Neuron (in vitro differentiated cells): ENCODE measurements at regions not wholly inside any gene's neighbourhood (a gene's known extent, or its start where the extent isn't known, plus 50 kb on each side); places are given as distances from the start of the nearest gene placed in this dataset.
"Not testable (repeated sequence)": the region's sequence is repeated elsewhere in the genome, so short reads cannot be mapped to it uniquely, and the experiment has no call there.

Experiments
- H2AFZ ChIP-seq: one replicate; pipeline ENCODE4 v1.6.1; 2013; ENCODE audit warnings: low read depth, mild to moderate bottlenecking, inconsistent platforms, low read length, moderate library complexity
- H3K27me3 ChIP-seq: one replicate; pipeline ENCODE4 v1.6.1; 2013; ENCODE audit warnings: low read length; ENCODE audit not compliant: insufficient read depth
- H3K36me3 ChIP-seq: one replicate; pipeline ENCODE4 v1.6.1; 2013; ENCODE audit warnings: low read length; ENCODE audit not compliant: insufficient read depth
- H3K4me1 ChIP-seq: one replicate; pipeline ENCODE4 v1.6.1; 2013; ENCODE audit warnings: low read length; ENCODE audit not compliant: insufficient read depth
- H3K4me3 ChIP-seq: 2 replicates; pipeline ENCODE4 v1.5.1; 2013; ENCODE audit warnings: mild to moderate bottlenecking, low read length, moderate library complexity
- H3K9me3 ChIP-seq: one replicate; pipeline ENCODE4 v1.6.1; 2013; ENCODE audit warnings: low read length

GRCh38 chr2:240191001-240191400 lies 50.5 kb upstream of the OTOS start:
- Histone ChIP-seq H3K4me1 (peaks cover 3% of the 10 kb centered on the region), H3K9me3 (peaks cover 11% of the 10 kb centered on the region), H3K36me3 (no peaks in the 10 kb centered on the region), H3K4me3 (no peak overlapping the region), H3K27me3 (no peaks in the 10 kb centered on the region), H2AFZ (no peak overlapping the region)

DNA sequence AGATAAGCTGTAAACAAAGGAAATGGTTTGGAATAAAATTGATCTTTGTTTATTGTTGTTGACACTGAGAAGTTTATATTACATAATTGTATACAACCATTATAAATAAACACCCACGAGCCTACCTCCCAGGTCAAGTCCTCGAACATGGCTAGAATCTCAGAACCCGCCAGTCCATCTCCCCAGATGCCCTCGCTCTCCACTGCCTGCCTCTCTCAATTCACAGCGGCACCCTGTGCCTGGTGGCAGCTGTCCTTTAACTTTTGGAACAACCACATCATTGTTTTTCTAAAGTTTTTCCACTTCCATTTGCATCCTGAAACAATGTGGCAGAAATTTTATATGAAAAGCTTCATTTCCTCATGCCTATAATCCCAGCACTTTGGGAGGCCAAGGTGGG lies 52.2 kb upstream of the OTOS start:
- no peaks in the 10 kb centered on the region for H3K27me3 ChIP-seq
- H3K4me3 ChIP-seq: no peak overlapping the region
- H3K36me3 ChIP-seq: no peaks in the 10 kb centered on the region
- H3K9me3 ChIP-seq: peaks cover 9% of the 10 kb centered on the region
- H2AFZ ChIP-seq: no peak overlapping the region
- H3K4me1 ChIP-seq: peaks cover 3% of the 10 kb centered on the region

GRCh38 chr2:240194341-240194762 lies 53.9 kb upstream of the OTOS start:
- not testable (repeated sequence) for H2AFZ ChIP-seq, H3K36me3 ChIP-seq, H3K4me1 ChIP-seq, H3K27me3 ChIP-seq, H3K9me3 ChIP-seq, H3K4me3 ChIP-seq

- peaks cover 3% of the 10 kb centered on the region for H3K27me3 ChIP-seq
- no peak overlapping the region for H2AFZ ChIP-seq
Observed at GRCh38 chr2:240195316-240195861, 54.9 kb upstream of the OTOS start.

DNA sequence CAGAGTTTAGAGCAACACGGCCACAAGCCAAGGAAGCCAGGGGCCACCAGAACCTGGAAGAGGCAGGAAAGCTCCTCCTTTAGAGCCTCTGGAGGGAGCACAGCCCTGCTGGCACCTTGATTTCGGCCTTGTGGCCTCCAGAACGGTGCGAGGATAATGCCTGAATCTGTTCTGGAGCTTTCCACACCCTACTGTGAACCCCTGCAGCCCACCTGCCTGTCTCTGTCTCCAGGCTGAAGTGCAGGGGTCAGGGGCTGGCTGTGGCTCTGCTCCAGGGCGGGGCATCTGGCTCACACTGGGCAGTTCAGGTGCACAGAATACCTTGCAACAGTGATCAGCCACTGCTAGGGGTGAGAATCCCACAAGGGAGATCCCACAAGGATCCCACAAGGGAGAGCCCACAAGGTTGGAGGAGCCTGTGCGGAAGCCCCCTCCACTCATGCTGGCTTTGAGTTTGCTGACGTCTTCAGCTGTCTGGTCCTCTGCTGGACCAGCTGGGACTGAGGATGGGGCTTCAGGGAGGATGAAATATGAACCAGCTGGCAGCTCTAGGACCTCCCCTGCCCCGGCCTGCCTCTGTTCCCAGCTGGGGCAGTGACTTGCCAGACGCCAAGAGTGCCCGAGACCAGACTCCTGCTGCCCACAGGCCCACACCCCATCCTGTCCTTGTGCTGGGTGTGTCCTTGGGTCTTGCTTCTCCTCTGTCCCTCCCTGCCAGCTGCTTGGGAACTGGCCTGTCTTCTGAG lies 56.4 kb upstream of the OTOS start:
- Histone ChIP-seq H3K4me1 (peaks cover 3% of the 10 kb centered on the region), H2AFZ (no peak overlapping the region), H3K36me3 (no peaks in the 10 kb centered on the region)

More at GRCh38 chr2:240195316-240195861, 54.9 kb upstream of the OTOS start:
- peaks cover 3% of the 10 kb centered on the region for H3K4me1 ChIP-seq
- no peaks in the 10 kb centered on the region for H3K36me3 ChIP-seq
- H3K4me3 ChIP-seq: no peak overlapping the region
- peaks cover 4% of the 10 kb centered on the region for H3K9me3 ChIP-seq

GRCh38 chr2:240197462-240198139 lies 57.1 kb upstream of the OTOS start:
- Histone ChIP-seq H3K4me3 (no peak overlapping the region), H3K4me1 (peaks cover 3% of the 10 kb centered on the region), H3K9me3 (peaks cover 4% of the 10 kb centered on the region), H3K27me3 (peaks cover 5% of the 10 kb centered on the region), H2AFZ (no peak overlapping the region), H3K36me3 (no peaks in the 10 kb centered on the region)

More for the DNA sequence above, 56.4 kb upstream of the OTOS start:
- Histone ChIP-seq H3K4me3 (no peak overlapping the region), H3K27me3 (peaks cover 5% of the 10 kb centered on the region), H3K9me3 (peaks cover 4% of the 10 kb centered on the region)

- Histone ChIP-seq H3K27me3 (peaks cover 5% of the 10 kb centered on the region), H3K4me1 (peaks cover 3% of the 10 kb centered on the region), H3K9me3 (peaks cover 4% of the 10 kb centered on the region), H3K36me3 (no peaks in the 10 kb centered on the region), H2AFZ (no peak overlapping the region), H3K4me3 (no peak overlapping the region)
Observed at GRCh38 chr2:240198226-240198625, 57.8 kb upstream of the OTOS start.

DNA sequence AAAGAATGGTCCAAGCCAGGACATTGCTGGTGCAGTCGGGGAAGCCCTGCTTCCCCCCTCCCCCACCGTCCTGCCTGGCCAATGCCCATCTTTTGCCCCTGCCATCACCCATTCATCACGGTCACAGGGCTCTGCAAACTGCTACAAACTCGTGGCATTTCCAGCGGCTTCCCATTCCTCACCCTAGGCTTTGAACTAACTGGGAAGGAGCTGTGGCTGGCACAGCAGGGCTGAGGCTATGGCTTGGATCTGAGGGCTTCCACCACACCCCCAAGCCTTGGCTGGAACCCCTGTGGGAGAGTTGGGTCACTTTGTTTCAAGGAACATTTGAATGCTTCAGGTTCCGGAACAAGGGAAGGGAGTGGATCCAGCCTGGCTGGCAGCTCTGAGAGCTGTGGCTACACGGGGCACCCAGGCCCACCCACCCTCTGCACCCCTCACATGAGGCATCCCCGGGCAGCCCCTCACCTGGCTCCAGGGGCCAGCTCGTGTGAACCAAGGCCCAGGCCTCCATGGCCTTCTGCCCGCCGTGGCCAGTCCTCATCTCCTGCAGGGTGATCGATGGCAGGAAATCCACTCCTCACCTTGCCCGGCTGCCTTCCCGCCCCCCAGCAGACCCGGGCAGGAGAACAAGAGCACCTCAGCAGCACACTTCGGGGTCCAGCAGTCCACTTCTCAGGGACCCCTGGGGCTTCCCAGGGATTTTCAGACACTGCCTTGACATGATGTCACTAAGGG lies 58.8 kb upstream of the OTOS start:
- H3K36me3 ChIP-seq: no peaks in the 10 kb centered on the region
- H3K4me3 ChIP-seq: no peak overlapping the region
- peaks cover 5% of the 10 kb centered on the region for H3K27me3 ChIP-seq
- peaks cover 4% of the 10 kb centered on the region for H3K9me3 ChIP-seq
- peaks cover 3% of the 10 kb centered on the region for H3K4me1 ChIP-seq
- H2AFZ ChIP-seq: no peak overlapping the region

DNA sequence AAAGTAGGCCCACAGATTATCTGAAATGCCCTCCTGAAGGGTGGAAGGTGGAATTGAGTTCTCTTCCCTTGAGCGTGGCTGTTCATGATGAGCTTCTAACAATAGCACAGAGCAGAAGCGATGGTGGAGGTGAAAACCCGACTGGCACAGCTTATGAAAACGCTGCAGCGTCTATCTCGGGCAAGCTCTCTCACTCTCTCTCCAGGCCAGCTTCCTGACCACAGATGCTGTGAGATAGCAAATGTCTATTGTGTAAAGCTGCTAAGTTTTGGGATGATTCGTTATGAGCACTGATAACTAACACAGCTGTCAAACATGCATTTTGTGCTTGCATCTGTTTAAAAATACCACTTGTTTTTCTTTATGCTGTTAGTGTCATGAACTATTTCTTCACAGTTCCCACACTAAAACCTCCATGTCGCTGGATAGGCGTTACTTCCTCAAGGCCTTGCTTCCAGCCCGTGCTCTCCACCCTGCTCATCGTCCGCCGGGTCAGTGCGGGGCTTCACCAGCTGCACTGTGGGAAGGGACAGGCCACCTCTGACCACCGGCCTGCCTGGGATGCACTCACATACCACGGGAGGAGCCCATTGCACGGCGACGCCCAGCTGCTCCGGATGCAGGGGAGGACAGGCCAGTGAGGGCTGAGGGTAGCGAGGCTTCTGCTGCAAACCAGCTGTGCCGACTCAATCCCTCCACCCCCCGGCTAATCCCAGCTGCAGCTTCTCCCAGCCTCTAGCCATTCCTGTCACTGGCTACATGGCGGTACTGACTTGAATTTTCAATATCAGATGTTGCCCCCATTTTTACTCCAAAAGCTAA lies 60.0 kb upstream of the OTOS start:
- no peak overlapping the region for H2AFZ ChIP-seq
- H3K4me3 ChIP-seq: no peak overlapping the region
- H3K36me3 ChIP-seq: no peaks in the 10 kb centered on the region
- H3K4me1 ChIP-seq: peaks cover 6% of the 10 kb centered on the region
- H3K27me3 ChIP-seq: peaks cover 5% of the 10 kb centered on the region
- peaks cover 4% of the 10 kb centered on the region for H3K9me3 ChIP-seq

DNA sequence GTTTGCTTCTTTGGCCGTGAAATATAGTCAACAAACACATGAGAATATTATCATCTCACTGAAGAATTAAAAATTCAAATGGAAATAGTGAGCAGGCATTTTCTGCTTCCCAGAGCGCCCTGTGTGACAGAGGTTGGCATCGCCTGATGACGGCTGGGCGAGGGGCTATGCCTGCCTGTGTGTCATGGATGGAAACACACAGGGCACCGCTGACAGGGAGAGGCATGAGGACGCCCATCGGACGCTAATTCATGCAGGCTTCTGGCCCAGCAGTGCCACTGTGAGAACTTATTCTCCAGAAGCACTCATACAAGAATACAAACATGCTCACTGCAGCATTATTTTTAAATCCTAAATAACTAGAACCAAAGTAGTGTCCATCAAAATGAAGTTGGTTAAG lies 61.4 kb upstream of the OTOS start:
- H3K36me3 ChIP-seq: no peaks in the 10 kb centered on the region
- no peak overlapping the region for H2AFZ ChIP-seq
- peaks cover 13% of the 10 kb centered on the region for H3K4me1 ChIP-seq
- peaks cover 5% of the 10 kb centered on the region for H3K27me3 ChIP-seq
- no peak overlapping the region for H3K4me3 ChIP-seq
- H3K9me3 ChIP-seq: peaks cover 4% of the 10 kb centered on the region

GRCh38 chr2:240202586-240202985 lies 62.1 kb upstream of the OTOS start:
- Histone ChIP-seq H3K4me1 (peaks cover 13% of the 10 kb centered on the region), H3K4me3 (no peak overlapping the region), H3K9me3 (peaks cover 2% of the 10 kb centered on the region), H2AFZ (no peak overlapping the region), H3K27me3 (peaks cover 5% of the 10 kb centered on the region), H3K36me3 (no peaks in the 10 kb centered on the region)

GRCh38 chr2:240203031-240203787 lies 62.8 kb upstream of the OTOS start:
- Histone ChIP-seq H3K9me3 (no peaks in the 10 kb centered on the region), H3K36me3 (no peaks in the 10 kb centered on the region), H3K27me3 (peaks cover 5% of the 10 kb centered on the region), H3K4me1 (peaks cover 13% of the 10 kb centered on the region), H3K4me3 (no peak overlapping the region), H2AFZ (no peak overlapping the region)
